ENCODE measurements at regions not wholly inside any gene's neighbourhood (a gene's known extent, or its start where the extent isn't known, plus 50 kb on each side); places are given as distances from the start of the nearest gene placed in this dataset.

DNA sequence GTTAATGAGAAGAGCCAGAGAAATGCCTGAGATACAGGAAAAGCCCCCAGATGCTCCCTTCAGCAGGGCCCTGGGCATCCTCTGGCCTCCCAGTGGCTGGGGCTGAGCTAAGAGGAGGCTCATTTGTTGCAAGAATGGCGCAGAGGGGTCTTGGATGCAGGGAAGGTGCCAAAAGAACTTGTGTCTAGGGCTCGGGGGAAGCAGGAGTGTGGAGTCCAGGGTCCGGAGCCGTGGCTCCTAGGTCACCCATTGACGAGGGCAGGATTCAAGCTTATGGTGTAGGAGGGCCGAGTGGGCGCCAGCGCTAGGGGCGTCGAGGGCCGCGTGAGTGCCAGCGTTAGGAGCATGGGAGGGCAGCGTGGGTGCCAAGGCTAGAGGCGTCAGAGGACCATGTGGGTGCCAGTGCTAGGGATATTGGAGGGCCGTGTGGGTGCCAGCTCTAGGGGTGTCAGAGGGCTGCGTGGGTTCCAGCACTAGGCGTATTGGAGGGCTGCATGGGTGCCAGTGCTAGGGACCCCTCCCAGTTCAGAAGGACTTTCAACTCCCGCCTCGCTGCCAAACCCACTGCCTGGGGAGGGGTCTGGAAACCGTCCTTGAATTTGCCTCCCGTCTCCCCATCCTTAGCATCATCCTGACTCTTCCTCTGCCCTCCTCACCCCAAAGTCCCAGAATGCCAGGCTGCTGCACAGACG, 250.5 kb upstream of the AFDN start:
- TF ChIP-seq TCF7L2 (IDR thresholded peaks at IDR 0.05; ENCODE audit: borderline replicate concordance, extremely low read depth, insufficient read depth, insufficient read length): no peak
- no peak for TF ChIP-seq POLR2AphosphoS5 (IDR thresholded peaks at IDR 0.05; ENCODE audit: low read depth, low read length)
- no peak for TF ChIP-seq POLR2A (IDR thresholded peaks at IDR 0.05; ENCODE audit: borderline replicate concordance, extremely low read depth, insufficient read depth, insufficient read length)
- TF ChIP-seq REST (IDR thresholded peaks at IDR 0.05; ENCODE audit: low read depth): no peak
- no peak for TF ChIP-seq EZH2 (IDR thresholded peaks at IDR 0.05)
- TF ChIP-seq, protein P1, sequence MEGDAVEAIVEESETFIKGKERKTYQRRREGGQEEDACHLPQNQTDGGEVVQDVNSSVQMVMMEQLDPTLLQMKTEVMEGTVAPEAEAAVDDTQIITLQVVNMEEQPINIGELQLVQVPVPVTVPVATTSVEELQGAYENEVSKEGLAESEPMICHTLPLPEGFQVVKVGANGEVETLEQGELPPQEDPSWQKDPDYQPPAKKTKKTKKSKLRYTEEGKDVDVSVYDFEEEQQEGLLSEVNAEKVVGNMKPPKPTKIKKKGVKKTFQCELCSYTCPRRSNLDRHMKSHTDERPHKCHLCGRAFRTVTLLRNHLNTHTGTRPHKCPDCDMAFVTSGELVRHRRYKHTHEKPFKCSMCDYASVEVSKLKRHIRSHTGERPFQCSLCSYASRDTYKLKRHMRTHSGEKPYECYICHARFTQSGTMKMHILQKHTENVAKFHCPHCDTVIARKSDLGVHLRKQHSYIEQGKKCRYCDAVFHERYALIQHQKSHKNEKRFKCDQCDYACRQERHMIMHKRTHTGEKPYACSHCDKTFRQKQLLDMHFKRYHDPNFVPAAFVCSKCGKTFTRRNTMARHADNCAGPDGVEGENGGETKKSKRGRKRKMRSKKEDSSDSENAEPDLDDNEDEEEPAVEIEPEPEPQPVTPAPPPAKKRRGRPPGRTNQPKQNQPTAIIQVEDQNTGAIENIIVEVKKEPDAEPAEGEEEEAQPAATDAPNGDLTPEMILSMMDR (IDR thresholded peaks at IDR 0.05 in 2 of 3, conservative IDR thresholded peaks at IDR 0.05 in 1 of 3; ENCODE audit: borderline replicate concordance in 1 of 3, insufficient read depth in 1 of 3, low read depth in 2 of 3, low read length in 2 of 3): no peak
- TF ChIP-seq RAD21 (IDR thresholded peaks at IDR 0.05; ENCODE audit: low read depth): no peak
- TF ChIP-seq EZH2phosphoT487 (IDR thresholded peaks at IDR 0.05; ENCODE audit: borderline replicate concordance): no peak
- no peak for TF ChIP-seq SP1 (IDR thresholded peaks at IDR 0.05; ENCODE audit: low read depth)
- no peak for TF ChIP-seq ZNF274 (IDR thresholded peaks at IDR 0.05; ENCODE audit: low read depth, low read length)

Measured in HCT116 (cell line).